GM18520 (cell line): ENCODE measurements at regions not wholly inside any gene's neighbourhood (a gene's known extent, or its start where the extent isn't known, plus 50 kb on each side); places are given as distances from the start of the nearest gene placed in this dataset.

Experiments
- ATAC-seq: cut with Tn5 transposase; IDR thresholded peaks from one replicate; pipeline ENCODE4 v1.9.1; 2021; ENCODE audit not compliant: unreplicated experiment

GRCh38 chr1:191140038-191140437 lies 662.4 kb upstream of the BRINP3 start:
- no peak for ATAC-seq

GRCh38 chr1:191142748-191143147 lies 665.1 kb upstream of the BRINP3 start:
- no peak for ATAC-seq

GRCh38 chr1:191145834-191146233 lies 668.2 kb upstream of the BRINP3 start:
- ATAC-seq: no peak

DNA sequence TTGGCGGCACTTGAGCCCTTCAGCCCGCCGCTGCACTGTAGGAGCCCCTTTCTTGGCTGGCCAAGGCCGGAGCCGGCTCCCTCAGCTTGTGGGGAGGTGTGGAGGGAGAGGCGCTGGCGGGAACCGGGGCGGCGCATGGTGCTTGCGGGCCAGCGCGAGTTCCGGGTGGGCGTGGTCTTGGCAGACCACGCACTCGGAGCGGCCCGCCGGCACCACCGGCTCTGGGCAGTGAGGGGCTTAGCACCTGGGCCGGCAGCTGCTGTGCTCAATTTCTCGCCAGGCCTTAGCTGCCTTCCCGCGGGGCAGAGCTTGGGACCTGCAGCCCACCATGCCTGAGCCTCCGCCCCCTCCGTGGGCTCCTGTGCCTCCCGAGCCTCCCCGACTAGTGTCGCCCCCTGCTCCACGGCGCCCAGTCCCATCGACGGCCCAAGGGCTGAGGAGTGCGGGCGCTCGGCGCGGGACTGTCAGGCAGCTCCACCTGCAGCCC lies 673.7 kb upstream of the BRINP3 start:
- ATAC-seq: no peak

GRCh38 chr1:191152776-191153175 lies 675.1 kb upstream of the BRINP3 start:
- ATAC-seq: no peak

DNA sequence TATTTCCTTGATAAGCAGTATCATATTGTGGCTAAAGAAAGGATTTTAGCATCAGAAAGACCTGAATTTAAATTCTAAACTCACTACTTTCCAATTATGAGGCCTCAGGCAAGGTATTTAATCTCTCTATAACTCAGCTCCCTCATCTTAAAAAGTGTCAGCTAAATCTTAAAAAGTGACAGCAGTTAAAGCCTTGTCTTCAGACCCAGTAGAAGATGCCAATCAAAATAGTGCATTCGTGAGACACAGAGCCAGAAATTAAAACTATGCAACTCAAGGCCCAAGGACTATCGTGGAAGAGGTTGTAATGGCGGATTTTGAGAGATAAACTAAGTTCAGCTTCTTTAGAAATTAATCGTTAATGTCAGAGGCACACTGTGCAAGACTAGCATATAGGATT lies 677.5 kb upstream of the BRINP3 start:
- ATAC-seq: no peak

- no peak for ATAC-seq
These were observed 683.2 kb upstream of the BRINP3 start for GRCh38 chr1:191160837-191161236.

DNA sequence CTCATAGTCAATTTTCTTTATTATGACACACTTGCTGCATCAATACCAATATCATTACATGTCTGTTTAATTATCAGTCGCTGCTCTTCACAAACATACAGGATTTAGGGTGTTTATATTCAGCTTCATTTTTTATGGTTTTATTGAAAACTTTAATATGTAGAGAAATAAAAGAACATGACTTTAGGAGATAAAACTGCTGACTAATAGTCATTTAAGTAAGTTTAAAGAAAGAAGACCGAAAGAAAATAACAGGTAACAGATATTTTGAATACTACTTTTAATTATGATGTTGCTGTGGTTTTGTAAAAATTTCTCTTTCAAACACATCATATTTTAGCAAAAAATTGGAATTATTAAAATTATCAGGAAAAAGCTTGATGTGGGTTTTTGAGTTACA lies 685.1 kb upstream of the BRINP3 start:
- no peak for ATAC-seq

DNA sequence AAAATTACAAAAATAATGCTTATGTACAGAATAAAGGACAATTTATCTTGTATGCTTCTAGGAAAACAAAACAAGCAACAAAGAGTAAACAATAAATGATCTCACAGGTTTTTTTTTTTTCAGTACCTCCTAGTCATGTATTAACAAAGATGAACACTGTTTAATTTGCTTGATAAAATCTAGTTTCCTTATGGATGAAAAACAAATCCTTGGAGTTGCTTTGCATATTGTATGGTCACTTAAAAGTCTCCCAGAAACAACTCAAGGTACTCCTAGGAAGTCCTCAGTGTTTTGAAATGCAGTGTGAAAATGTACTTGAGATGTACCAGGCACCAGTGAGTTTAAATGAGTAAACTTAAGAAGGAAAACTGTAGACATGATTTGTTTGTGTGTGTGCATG lies 686.0 kb upstream of the BRINP3 start:
- no peak for ATAC-seq

DNA sequence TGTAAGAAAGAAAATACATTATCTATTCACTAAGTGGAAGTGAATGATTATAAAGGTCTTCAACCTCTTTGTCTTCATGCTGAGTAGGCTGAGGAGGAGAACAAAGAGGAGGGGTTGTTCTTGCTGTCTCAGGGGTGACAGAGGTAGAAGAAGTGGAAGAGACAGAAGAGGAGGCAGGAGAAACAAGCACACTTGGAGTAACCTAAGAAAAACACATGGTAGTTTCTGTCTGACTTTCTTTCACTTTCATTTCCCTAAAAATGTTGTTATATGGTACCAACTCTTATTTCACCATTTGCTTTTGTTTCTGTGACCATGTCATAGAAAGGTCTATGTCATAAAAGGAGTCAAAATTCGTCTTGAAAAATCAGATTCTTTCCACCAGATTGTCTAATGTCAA lies 696.6 kb upstream of the BRINP3 start:
- peak; percentile 98 for ATAC-seq

- ATAC-seq: no peak
These were observed 698.5 kb upstream of the BRINP3 start for GRCh38 chr1:191176131-191176530.

- ATAC-seq: no peak
These were observed 729.0 kb upstream of the BRINP3 start for GRCh38 chr1:191206513-191207207.

DNA sequence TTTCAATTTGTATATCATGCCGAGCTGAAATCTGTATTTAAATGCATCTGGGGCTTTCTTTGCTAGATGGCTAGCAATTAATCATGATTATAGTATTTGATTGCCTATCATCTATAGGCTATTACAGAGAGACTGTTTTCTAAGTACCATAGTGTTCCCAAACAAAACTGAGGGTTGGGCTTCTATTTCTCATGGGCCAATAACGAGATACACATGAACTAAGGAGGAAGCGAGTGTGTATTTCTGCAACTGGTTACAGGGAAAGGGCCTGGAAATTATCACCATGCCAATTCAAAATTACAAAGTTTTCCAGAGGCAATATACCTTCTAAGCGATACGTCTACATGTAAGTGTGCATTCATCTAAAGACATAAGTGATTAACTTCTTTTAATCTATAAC lies 744.5 kb upstream of the BRINP3 start:
- ATAC-seq: no peak

DNA sequence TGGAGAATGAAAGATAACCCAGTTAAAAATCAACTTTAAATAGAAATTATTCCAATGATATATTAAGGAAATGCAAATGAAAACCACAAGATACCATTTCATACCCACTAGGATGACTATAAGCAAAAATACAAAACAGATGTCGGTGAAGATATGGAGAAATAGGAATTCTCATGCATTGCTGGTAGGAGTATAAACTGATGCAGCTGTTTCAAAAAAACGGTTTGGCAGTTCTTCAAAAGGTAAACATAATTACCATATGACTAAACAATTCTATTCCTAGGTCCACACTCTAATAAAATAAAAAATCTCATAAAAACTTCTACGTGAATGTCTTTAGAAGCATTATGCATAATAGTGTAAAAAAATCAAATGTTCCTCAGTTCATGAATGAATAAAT lies 763.3 kb upstream of the BRINP3 start:
- ATAC-seq: no peak

DNA sequence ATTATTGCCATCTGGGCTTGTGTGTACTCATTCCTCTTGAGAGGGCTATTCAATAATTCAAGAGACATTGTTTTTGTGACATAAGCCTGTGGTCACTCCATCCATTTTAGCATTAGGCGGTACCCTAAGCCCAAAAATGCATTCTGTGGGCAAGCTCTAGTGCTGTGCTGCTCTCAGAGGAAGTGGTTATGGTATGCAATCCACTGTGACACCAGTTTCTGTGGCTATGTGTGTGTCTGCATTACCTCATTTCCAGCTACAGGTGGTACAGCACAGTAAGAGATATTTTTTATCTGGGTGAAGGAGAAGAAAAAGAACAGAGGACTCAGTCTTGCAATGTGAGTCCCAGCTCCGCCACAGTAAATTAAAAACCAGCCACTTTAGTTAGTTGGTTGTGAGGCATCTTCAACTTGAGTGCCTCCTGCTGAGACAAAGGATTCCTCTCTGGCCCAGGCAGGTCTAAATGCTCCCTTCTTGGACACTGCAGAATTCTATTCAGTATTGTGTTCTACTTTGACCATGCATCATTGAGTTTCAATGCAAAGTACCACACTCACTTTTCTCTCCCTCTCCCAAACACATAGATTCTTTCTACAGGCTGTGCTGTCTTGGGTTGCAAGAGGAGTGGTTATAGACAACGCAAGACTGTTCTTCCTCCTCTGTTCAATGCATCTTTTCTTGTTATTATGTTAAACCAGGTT lies 777.8 kb upstream of the BRINP3 start:
- ATAC-seq: no peak

DNA sequence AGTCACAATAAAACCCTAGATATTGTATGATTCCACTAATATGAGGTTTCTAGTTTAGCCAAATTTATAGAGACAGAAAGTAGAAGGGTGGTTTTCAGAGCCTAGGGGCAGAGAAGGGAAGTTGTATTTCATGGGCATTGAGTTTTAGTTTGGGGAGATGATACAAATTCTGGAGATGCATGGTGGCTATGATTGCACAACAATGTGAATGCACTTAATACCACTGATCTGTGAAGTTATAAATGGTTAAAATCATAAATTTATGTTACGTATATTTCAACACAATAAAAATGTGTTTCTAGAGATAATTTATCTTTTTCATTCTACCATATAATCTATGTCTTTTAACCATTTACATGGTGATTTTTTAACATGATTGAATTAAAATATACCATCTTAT lies 779.3 kb upstream of the BRINP3 start:
- no peak for ATAC-seq

DNA sequence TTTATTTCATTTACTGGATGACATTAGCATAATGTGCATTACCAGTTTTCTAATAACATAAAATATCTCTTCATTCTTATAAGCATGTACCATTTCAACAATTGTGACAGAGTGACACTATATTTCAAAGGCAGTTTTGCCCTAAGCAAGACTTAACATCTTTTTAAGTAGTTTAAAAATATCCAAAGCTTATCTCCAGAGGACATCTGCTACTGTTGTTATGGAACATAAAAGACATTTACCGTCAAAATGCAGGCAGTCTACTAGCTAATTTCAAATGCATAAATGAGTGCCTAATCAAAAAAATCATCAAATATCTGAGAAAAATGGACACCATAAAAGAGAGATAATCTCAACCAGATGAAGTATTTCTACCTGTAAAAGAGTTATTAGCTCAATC lies 782.4 kb upstream of the BRINP3 start:
- ATAC-seq: no peak

DNA sequence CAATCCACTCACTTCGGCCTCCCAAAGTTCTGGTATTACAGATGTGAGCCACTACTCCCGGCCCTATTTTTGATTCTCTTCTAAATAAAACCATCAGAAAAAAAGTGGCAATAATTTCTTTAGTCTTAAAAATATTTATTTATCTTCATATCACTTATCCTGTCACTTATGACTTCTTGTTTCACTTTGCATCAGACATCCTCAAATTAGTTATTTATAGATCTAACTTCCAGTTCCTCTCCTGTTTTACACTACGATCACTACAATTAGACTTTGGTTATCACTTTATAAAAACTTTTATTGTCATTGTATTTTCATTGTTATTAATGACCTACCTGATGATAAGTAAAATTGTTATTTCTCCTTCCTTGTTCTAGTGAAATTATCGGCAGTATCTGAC lies 783.4 kb upstream of the BRINP3 start:
- no peak for ATAC-seq

- no peak for ATAC-seq
These were observed 801.7 kb upstream of the BRINP3 start for GRCh38 chr1:191279266-191279800.

DNA sequence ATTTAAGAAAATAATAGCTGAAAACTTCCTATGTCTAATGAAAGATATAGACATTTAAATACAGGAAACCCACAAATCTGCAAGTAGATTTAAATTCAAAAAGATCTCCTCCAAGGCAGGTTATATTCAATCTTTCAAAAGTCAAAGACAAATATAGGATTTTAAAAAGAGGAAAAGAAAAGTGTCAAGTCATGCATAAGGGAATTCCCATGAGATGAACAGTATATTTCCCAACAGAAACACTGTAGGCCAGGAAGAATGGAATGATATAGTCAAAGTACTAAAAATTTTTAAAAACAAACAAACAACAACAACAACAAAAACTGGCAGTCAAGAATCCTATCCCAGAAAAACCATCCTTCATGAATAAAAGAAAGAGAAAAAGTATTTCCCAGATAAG lies 806.5 kb upstream of the BRINP3 start:
- no peak for ATAC-seq

GRCh38 chr1:191290441-191290840 lies 812.8 kb upstream of the BRINP3 start:
- no peak for ATAC-seq

GRCh38 chr1:191305370-191305769 lies 827.7 kb upstream of the BRINP3 start:
- no peak for ATAC-seq
